ENCODE measurements at regions not wholly inside any gene's neighbourhood (a gene's known extent, or its start where the extent isn't known, plus 50 kb on each side); places are given as distances from the start of the nearest gene placed in this dataset.

- Histone ChIP-seq H3K9me3 (ENCODE audit: insufficient read depth, low read depth) (no peaks in the 10 kb centered on the region), H4K20me1 (ENCODE audit: insufficient read depth) (no peaks in the 10 kb centered on the region), H3K27me3 (ENCODE audit: insufficient read depth, low read depth) (no peaks in the 10 kb centered on the region), H3K36me3 (ENCODE audit: low read depth) (no peaks in the 10 kb centered on the region), H2AFZ (no peak overlapping the region), H3K4me2 (no peak overlapping the region), H3K27ac (no peak overlapping the region), H3K79me2 (ENCODE audit: low read depth) (no peaks in the 10 kb centered on the region), H3F3A (ENCODE audit: insufficient read depth, low read depth) (no peaks in the 10 kb centered on the region), H3K4me3 (no peak overlapping the region), H3K9me2 (ENCODE audit: insufficient read depth) (no peaks in the 10 kb centered on the region), H3K4me1 (replicated peaks; ENCODE audit: insufficient read depth) (no peaks in the 10 kb centered on the region)
- TF ChIP-seq CTCF (conservative IDR thresholded peaks at IDR 0.05) (no peak), EZH2 (IDR thresholded peaks at IDR 0.05; ENCODE audit: low read depth) (no peak)
- ChIA-PET POLR2A (ENCODE audit: unreplicated experiment) (no interaction called here), CTCF (no interaction called here)
- no peak for DNase-seq
- no TSS peak for BruUV-seq (replicated peaks)
- intact Hi-C loops (cut with micrococcal nuclease; ENCODE audit: unreplicated experiment), result no loop called here
Observed at GRCh38 chr2:195009202-195009601, 647.8 kb upstream of the SLC39A10 start.

GRCh38 chr2:195006856-195007255 lies 650.2 kb upstream of the SLC39A10 start:
- H3K4me2 ChIP-seq, result no peak overlapping the region
- H4K20me1 ChIP-seq (ENCODE audit: insufficient read depth), result no peaks in the 10 kb centered on the region
- no peaks in the 10 kb centered on the region for H3K27me3 ChIP-seq (ENCODE audit: insufficient read depth, low read depth)
- no peaks in the 10 kb centered on the region for H3K4me1 ChIP-seq (replicated peaks; ENCODE audit: insufficient read depth)
- H3K9me3 ChIP-seq (ENCODE audit: insufficient read depth, low read depth), result no peaks in the 10 kb centered on the region
- H3K9me2 ChIP-seq (ENCODE audit: insufficient read depth), result no peaks in the 10 kb centered on the region
- no peak for DNase-seq
- H3K36me3 ChIP-seq (ENCODE audit: low read depth), result no peaks in the 10 kb centered on the region
- ChIA-PET POLR2A (ENCODE audit: unreplicated experiment) (no interaction called here), CTCF (no interaction called here)
- BruUV-seq (replicated peaks), result no TSS peak
- TF ChIP-seq EZH2 (IDR thresholded peaks at IDR 0.05; ENCODE audit: low read depth), result no peak
- H3F3A ChIP-seq (ENCODE audit: insufficient read depth, low read depth), result no peaks in the 10 kb centered on the region
- intact Hi-C loops (cut with micrococcal nuclease; ENCODE audit: unreplicated experiment), result no loop called here
- H3K4me3 ChIP-seq, result no peak overlapping the region
- H2AFZ ChIP-seq, result no peak overlapping the region
- no peaks in the 10 kb centered on the region for H3K79me2 ChIP-seq (ENCODE audit: low read depth)
- H3K27ac ChIP-seq, result no peak overlapping the region

GRCh38 chr2:195003881-195004471 lies 653.0 kb upstream of the SLC39A10 start:
- Histone ChIP-seq H4K20me1 (ENCODE audit: insufficient read depth) (no peaks in the 10 kb centered on the region), H2AFZ (no peak overlapping the region), H3K36me3 (ENCODE audit: low read depth) (no peaks in the 10 kb centered on the region), H3K9me2 (ENCODE audit: insufficient read depth) (no peaks in the 10 kb centered on the region), H3F3A (ENCODE audit: insufficient read depth, low read depth) (no peaks in the 10 kb centered on the region), H3K4me2 (no peak overlapping the region), H3K4me3 (no peak overlapping the region), H3K27me3 (ENCODE audit: insufficient read depth, low read depth) (no peaks in the 10 kb centered on the region), H3K4me1 (replicated peaks; ENCODE audit: insufficient read depth) (no peaks in the 10 kb centered on the region), H3K9me3 (ENCODE audit: insufficient read depth, low read depth) (no peaks in the 10 kb centered on the region), H3K27ac (no peak overlapping the region), H3K79me2 (ENCODE audit: low read depth) (no peaks in the 10 kb centered on the region)
- intact Hi-C loops (cut with micrococcal nuclease; ENCODE audit: unreplicated experiment), result no loop called here
- ChIA-PET POLR2A (ENCODE audit: unreplicated experiment) (no interaction called here), CTCF (no interaction called here)
- no peak for DNase-seq
- BruUV-seq (replicated peaks), result no TSS peak
- no peak for TF ChIP-seq CTCF (conservative IDR thresholded peaks at IDR 0.05)
- TF ChIP-seq EZH2 (IDR thresholded peaks at IDR 0.05; ENCODE audit: low read depth), result no peak

- no peak overlapping the region for H3K4me2 ChIP-seq
- POLR2A ChIA-PET (ENCODE audit: unreplicated experiment), result no interaction called here
- H3K4me1 ChIP-seq (replicated peaks; ENCODE audit: insufficient read depth), result no peaks in the 10 kb centered on the region
- H3K4me3 ChIP-seq, result no peak overlapping the region
- CTCF ChIA-PET, result no interaction called here
- H3K9me3 ChIP-seq (ENCODE audit: insufficient read depth, low read depth), result no peaks in the 10 kb centered on the region
- no peaks in the 10 kb centered on the region for H3K36me3 ChIP-seq (ENCODE audit: low read depth)
- no TSS peak for BruUV-seq (replicated peaks)
- H3K27ac ChIP-seq, result no peak overlapping the region
- H3F3A ChIP-seq (ENCODE audit: insufficient read depth, low read depth), result no peaks in the 10 kb centered on the region
- H3K27me3 ChIP-seq (ENCODE audit: insufficient read depth, low read depth), result no peaks in the 10 kb centered on the region
- H3K9me2 ChIP-seq (ENCODE audit: insufficient read depth), result no peaks in the 10 kb centered on the region
- TF ChIP-seq CTCF (conservative IDR thresholded peaks at IDR 0.05) (no peak), EZH2 (IDR thresholded peaks at IDR 0.05; ENCODE audit: low read depth) (no peak)
- H3K79me2 ChIP-seq (ENCODE audit: low read depth), result no peaks in the 10 kb centered on the region
- H4K20me1 ChIP-seq (ENCODE audit: insufficient read depth), result no peaks in the 10 kb centered on the region
- no peak overlapping the region for H2AFZ ChIP-seq
- intact Hi-C loops (cut with micrococcal nuclease; ENCODE audit: unreplicated experiment), result no loop called here
- DNase-seq, result no peak
Observed at GRCh38 chr2:195001924-195002323, 655.1 kb upstream of the SLC39A10 start.

Data from PC-9 (cell line).